Neuron (in vitro differentiated cells): ENCODE measurements at regions not wholly inside any gene's neighbourhood (a gene's known extent, or its start where the extent isn't known, plus 50 kb on each side); places are given as distances from the start of the nearest gene placed in this dataset.

Source experiments
- H2AFZ ChIP-seq: one replicate; pipeline ENCODE4 v1.6.1; 2013; ENCODE audit warnings: low read depth, mild to moderate bottlenecking, inconsistent platforms, low read length, moderate library complexity
- H3K27me3 ChIP-seq: one replicate; pipeline ENCODE4 v1.6.1; 2013; ENCODE audit warnings: low read length; ENCODE audit not compliant: insufficient read depth
- H3K36me3 ChIP-seq: one replicate; pipeline ENCODE4 v1.6.1; 2013; ENCODE audit warnings: low read length; ENCODE audit not compliant: insufficient read depth
- H3K4me1 ChIP-seq: one replicate; pipeline ENCODE4 v1.6.1; 2013; ENCODE audit warnings: low read length; ENCODE audit not compliant: insufficient read depth
- H3K4me3 ChIP-seq: 2 replicates; pipeline ENCODE4 v1.5.1; 2013; ENCODE audit warnings: mild to moderate bottlenecking, low read length, moderate library complexity
- H3K9me3 ChIP-seq: one replicate; pipeline ENCODE4 v1.6.1; 2013; ENCODE audit warnings: low read length

GRCh38 chr2:11026286-11026921, 114.7 kb downstream of the KCNF1 start:
- Histone ChIP-seq H3K36me3 (no peaks in the 10 kb centered on the region), H3K27me3 (no peaks in the 10 kb centered on the region), H3K4me1 (no peaks in the 10 kb centered on the region), H3K9me3 (no peaks in the 10 kb centered on the region), H2AFZ (no peak overlapping the region), H3K4me3 (no peak overlapping the region)

- H3K4me1 ChIP-seq: no peaks in the 10 kb centered on the region
- H3K27me3 ChIP-seq: no peaks in the 10 kb centered on the region
- H2AFZ ChIP-seq: no peak overlapping the region
- H3K36me3 ChIP-seq: no peaks in the 10 kb centered on the region
- no peak overlapping the region for H3K4me3 ChIP-seq
- H3K9me3 ChIP-seq: no peaks in the 10 kb centered on the region
These were observed 115.5 kb downstream of the KCNF1 start for GRCh38 chr2:11027195-11027594.

DNA sequence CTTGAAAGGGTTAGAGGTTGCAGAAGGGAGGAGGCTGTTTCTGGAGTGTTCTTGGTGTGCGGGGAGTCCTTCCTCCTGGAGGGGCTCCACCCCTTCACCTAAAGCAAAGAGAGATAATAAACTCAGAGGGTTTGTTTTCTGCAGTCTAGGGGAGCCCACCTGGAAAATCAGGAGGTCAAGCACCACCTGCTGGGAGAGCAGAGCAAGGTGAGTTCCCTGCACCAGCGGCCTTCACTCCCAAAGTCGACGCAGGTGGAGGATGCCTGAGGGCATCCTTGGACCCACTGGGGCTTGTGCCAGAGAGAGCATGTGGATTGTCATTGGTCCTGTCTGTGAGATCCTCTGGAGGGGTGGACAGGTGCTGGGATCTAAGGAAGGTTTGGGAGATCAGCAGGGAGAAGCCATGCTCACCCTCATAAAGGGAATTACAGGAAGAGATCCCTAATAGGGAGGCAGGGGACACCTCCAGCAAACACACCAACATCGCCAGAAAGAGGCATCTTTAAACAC, 116.7 kb downstream of the KCNF1 start:
- Histone ChIP-seq H2AFZ (no peak overlapping the region), H3K27me3 (no peaks in the 10 kb centered on the region), H3K9me3 (peaks cover 2% of the 10 kb centered on the region), H3K4me3 (no peak overlapping the region), H3K36me3 (no peaks in the 10 kb centered on the region), H3K4me1 (no peaks in the 10 kb centered on the region)

GRCh38 chr2:11029136-11029535, 117.4 kb downstream of the KCNF1 start:
- Histone ChIP-seq H3K4me3 (no peak overlapping the region), H3K36me3 (no peaks in the 10 kb centered on the region), H3K27me3 (no peaks in the 10 kb centered on the region), H2AFZ (no peak overlapping the region), H3K4me1 (no peaks in the 10 kb centered on the region), H3K9me3 (peaks cover 2% of the 10 kb centered on the region)

DNA sequence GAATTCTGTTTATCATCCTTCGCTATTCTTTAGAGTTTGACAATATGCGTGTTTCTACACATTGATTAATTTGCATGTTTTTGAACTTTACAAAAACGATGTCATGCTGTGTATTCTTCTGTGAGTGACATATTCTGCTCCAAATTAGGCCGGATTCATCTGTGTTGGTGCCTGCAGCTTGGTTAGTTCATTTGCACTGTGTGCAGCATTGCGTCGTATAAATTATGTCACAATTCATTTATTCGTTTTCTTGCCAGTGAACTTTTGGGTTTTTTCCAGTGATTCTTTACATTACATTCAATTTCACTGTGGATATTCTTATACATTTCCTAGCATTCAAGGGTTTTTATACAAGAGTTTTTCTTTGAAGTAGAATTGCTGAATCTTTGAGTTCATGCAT, 118.3 kb downstream of the KCNF1 start:
- Histone ChIP-seq H2AFZ (no peak overlapping the region), H3K9me3 (peaks cover 2% of the 10 kb centered on the region), H3K4me1 (no peaks in the 10 kb centered on the region), H3K4me3 (no peak overlapping the region), H3K27me3 (no peaks in the 10 kb centered on the region), H3K36me3 (no peaks in the 10 kb centered on the region)

DNA sequence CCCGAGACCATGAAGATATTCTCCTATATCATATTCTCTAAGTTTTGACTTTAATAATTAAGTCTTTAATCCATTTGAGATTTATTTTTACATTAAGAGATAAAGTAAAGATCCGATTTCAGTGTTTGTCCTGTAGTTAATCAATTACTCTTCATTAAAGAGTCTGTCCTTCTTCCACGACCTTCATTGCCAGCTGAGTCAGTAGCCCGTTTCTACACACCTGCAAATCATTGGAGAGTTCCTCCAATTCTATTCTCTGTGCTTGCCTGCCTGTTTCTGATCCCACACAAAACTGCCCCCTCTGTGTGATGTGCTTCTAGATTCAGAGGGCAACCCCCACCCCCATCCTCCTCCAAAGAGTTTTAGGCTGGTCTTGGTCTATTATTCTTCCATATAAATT, 119.2 kb downstream of the KCNF1 start:
- Histone ChIP-seq H3K36me3 (no peaks in the 10 kb centered on the region), H3K4me1 (no peaks in the 10 kb centered on the region), H2AFZ (no peak overlapping the region), H3K4me3 (no peak overlapping the region), H3K9me3 (peaks cover 2% of the 10 kb centered on the region), H3K27me3 (no peaks in the 10 kb centered on the region)

DNA sequence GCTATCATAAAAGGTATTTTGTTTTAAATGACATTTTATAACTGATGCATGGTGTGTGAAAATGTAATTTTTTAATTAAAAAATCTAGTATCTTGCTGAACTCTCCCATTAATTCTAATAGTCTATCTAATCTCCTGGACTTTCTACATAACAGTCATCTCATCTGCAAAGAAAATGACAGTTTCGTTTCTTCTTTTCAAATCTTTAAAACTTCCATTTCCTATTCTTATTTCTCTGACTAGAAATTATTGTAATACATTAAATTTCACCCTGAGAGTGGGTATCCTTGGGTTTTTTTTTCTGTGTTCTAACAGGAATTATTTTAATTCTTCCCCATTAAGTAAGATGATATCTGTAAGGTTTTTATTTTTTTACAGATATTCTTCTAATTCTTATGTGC, 120.1 kb downstream of the KCNF1 start:
- Histone ChIP-seq H2AFZ (no peak overlapping the region), H3K27me3 (no peaks in the 10 kb centered on the region), H3K9me3 (peaks cover 2% of the 10 kb centered on the region), H3K4me3 (no peak overlapping the region), H3K36me3 (no peaks in the 10 kb centered on the region), H3K4me1 (no peaks in the 10 kb centered on the region)

- Histone ChIP-seq H3K36me3 (no peaks in the 10 kb centered on the region), H3K4me3 (no peak overlapping the region), H3K4me1 (no peaks in the 10 kb centered on the region), H3K27me3 (no peaks in the 10 kb centered on the region), H2AFZ (no peak overlapping the region), H3K9me3 (peaks cover 2% of the 10 kb centered on the region)
These were observed 120.7 kb downstream of the KCNF1 start for GRCh38 chr2:11032396-11032795.

GRCh38 chr2:11033114-11033513, 121.4 kb downstream of the KCNF1 start:
- H3K4me1 ChIP-seq: no peaks in the 10 kb centered on the region
- H3K27me3 ChIP-seq: no peaks in the 10 kb centered on the region
- H3K4me3 ChIP-seq: no peak overlapping the region
- H3K36me3 ChIP-seq: no peaks in the 10 kb centered on the region
- H3K9me3 ChIP-seq: peaks cover 2% of the 10 kb centered on the region
- H2AFZ ChIP-seq: no peak overlapping the region

DNA sequence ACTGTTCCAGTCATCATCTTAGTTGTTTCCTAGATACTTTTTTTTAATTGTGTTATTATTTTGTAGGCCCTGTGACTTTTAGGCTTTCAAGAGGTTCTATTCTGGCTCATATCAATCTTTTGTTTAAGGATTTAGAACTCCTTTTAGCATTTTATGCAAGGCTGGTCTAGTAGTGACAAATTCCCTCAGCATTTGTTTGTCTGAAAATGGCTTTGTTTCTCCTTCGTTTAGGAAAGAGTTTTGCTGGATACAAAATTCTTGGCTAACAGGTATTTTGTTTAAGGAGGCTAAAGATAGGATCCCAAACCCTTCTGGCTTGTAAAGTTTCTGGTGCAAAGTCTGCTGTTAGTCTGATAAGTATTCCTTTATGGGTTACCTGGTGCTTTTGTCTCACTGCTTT, 116.6 kb upstream of the SLC66A3 start:
- Histone ChIP-seq H3K4me1 (no peaks in the 10 kb centered on the region), H3K36me3 (no peaks in the 10 kb centered on the region), H2AFZ (no peak overlapping the region), H3K27me3 (no peaks in the 10 kb centered on the region), H3K9me3 (peaks cover 4% of the 10 kb centered on the region), H3K4me3 (no peak overlapping the region)

DNA sequence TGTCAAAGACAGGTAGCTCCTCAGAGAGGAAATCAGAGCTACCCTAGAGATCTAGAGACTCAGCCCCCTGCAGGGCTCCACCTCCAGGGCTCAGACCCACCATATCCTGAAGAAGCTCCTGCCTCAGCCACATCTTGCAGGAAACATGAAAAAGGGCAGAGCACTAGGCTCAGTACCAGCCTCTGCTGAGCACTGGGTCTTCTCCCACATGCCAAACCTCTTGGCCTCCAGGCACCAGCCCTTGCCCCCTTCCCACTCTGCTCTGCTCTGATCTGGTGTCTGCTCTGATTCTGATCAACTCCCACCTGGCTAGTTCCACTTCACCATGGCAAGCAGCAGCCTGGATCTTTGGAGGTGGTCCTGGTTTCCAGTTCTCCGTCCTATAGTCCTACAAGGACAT, 114.3 kb upstream of the SLC66A3 start:
- no peaks in the 10 kb centered on the region for H3K36me3 ChIP-seq
- no peaks in the 10 kb centered on the region for H3K4me1 ChIP-seq
- H3K9me3 ChIP-seq: peaks cover 4% of the 10 kb centered on the region
- no peak overlapping the region for H3K4me3 ChIP-seq
- H3K27me3 ChIP-seq: peaks cover 3% of the 10 kb centered on the region
- no peak overlapping the region for H2AFZ ChIP-seq

DNA sequence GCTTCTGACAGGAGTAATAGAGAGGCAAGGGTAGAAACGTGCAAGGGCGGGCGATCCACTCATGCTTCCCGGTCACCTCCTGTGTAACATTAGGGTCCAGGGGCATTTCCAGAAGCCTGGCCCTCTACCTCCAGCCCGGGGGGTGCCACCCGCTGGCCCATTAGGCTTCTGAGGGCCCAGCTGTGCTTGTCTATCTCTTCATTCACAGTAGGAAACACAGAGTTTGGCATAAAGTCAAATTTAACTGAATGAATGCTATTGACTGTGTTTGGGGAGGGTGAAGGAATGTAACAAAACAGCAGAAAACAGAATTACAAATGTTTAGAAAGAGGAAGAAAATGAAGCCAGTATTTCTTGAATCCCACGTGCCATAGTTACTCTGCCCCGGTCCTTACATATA, 112.4 kb upstream of the SLC66A3 start:
- no peak overlapping the region for H2AFZ ChIP-seq
- no peaks in the 10 kb centered on the region for H3K4me1 ChIP-seq
- H3K4me3 ChIP-seq: no peak overlapping the region
- H3K9me3 ChIP-seq: peaks cover 4% of the 10 kb centered on the region
- no peaks in the 10 kb centered on the region for H3K36me3 ChIP-seq
- H3K27me3 ChIP-seq: peaks cover 3% of the 10 kb centered on the region

DNA sequence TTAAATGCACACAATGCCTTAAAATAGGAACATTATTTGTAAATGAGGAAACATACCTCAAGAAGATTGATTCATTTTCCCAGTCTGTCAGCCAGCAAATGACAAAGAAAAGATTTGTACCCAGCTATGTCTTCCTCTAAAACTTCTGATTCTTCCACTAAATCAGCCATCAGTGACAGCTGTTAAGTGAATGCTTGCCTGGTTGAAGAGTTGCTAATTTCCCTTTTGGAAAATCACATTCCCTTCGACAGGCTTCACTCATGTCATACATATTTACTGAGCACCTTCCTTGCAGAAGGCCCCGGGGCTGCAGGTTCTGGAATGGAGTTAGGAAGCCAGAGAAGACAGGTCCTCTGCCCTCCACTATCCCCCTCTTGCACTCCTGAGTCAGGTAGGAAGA, 112.0 kb upstream of the SLC66A3 start:
- no peak overlapping the region for H2AFZ ChIP-seq
- peaks cover 3% of the 10 kb centered on the region for H3K27me3 ChIP-seq
- H3K36me3 ChIP-seq: no peaks in the 10 kb centered on the region
- peaks cover 4% of the 10 kb centered on the region for H3K9me3 ChIP-seq
- H3K4me1 ChIP-seq: no peaks in the 10 kb centered on the region
- H3K4me3 ChIP-seq: no peak overlapping the region

- H3K9me3 ChIP-seq: peaks cover 4% of the 10 kb centered on the region
- no peaks in the 10 kb centered on the region for H3K4me1 ChIP-seq
- no peaks in the 10 kb centered on the region for H3K36me3 ChIP-seq
- H2AFZ ChIP-seq: no peak overlapping the region
- H3K27me3 ChIP-seq: peaks cover 3% of the 10 kb centered on the region
- no peak overlapping the region for H3K4me3 ChIP-seq
These were observed 111.1 kb upstream of the SLC66A3 start for GRCh38 chr2:11044201-11044600.
